ENCODE measurements at regions not wholly inside any gene's neighbourhood (a gene's known extent, or its start where the extent isn't known, plus 50 kb on each side); places are given as distances from the start of the nearest gene placed in this dataset.

DNA sequence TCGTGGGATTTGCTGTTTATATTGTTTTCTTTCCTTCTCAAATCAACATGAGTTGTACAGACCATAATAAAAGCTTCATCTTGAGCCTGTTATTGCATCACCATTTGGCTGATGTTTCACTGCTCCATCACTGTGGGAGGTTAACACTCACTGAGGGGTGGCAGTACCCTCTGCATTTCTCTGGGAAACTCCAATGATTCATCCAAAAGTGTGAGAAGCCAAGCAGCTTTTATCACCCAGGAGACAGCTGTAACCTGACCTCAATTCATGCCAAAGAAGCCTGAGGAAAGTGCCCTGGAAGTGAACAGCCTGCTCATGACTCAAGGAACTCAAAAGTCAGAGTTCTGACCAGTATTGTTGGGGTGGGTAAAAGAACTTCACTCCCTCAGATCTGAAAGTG lies 84.1 kb downstream of the GPR88 start:
- no peaks in the 10 kb centered on the region for H4K20me1 ChIP-seq (ENCODE audit: insufficient read depth, low read length)
- H3K27ac ChIP-seq (ENCODE audit: insufficient read depth, low read length): peak overlapping the region; percentile 93; the same call in 1 of the 2 replicates
- H4K91ac ChIP-seq (ENCODE audit: insufficient read depth, low read depth, low read length): peak overlapping the region; percentile 87
- peak overlapping the region; percentile 97 for H2BK5ac ChIP-seq (ENCODE audit: low read depth, low read length, poor library complexity, severe bottlenecking)
- H4K8ac ChIP-seq (ENCODE audit: low read depth in 2 of 2, low read length in 2 of 2): peak overlapping the region; percentile 42 to 82
- H2AK5ac ChIP-seq (ENCODE audit: low read depth, low read length): peak overlapping the region; percentile 58; the same call in 1 of the 2 replicates
- ChIA-PET CTCF (interaction anchor here (0.6 to 1.3 kb wide), 3 partner anchors 165 to 274 kb away, joined by 3 to 5 read pairs (median 4); no protein-coding TSS in a partner anchor), POLR2A (ENCODE audit: unreplicated experiment) (no interaction called here)
- peak overlapping the region; percentile 71 for H3K23ac ChIP-seq (ENCODE audit: low read depth, low read length)
- no peak overlapping the region for H3K9ac ChIP-seq (ENCODE audit: low read depth, low read length)
- peak overlapping the region; percentile 89 for H2BK120ac ChIP-seq (ENCODE audit: low read depth, low read length)
- peak; percentile 99 for DNase-seq
- no peak overlapping the region for H3K4me3 ChIP-seq (ENCODE audit: insufficient read depth, low read depth, low read length)
- H3K4ac ChIP-seq (ENCODE audit: low read depth, low read length): peak overlapping the region; percentile 82
- no peaks in the 10 kb centered on the region for H3K9me3 ChIP-seq (ENCODE audit: control insufficient read depth, insufficient read depth, low read length)
- no peak overlapping the region; the same call in 1 of the 2 replicates for H4K5ac ChIP-seq (ENCODE audit: low read depth, low read length)
- H3K18ac ChIP-seq (ENCODE audit: low read depth, low read length): peak overlapping the region; percentile 90; the same call in 1 of the 2 replicates
- H3K56ac ChIP-seq (ENCODE audit: extremely low read depth, insufficient read depth, low read length): peak overlapping the region; percentile 86; the same call in 1 of the 2 replicates
- in situ Hi-C loops (cut with MboI; ENCODE audit: low sequenced_read_pairs) (no loop called here), dilution Hi-C loops (cut with HindIII; ENCODE audit: low sequenced_read_pairs, unreplicated experiment) (no loop called here), intact Hi-C loops (cut with micrococcal nuclease) (loop anchor here (2.0 to 10.0 kb wide), 4 partner anchors 49 to 245 kb away; no protein-coding TSS in a partner anchor)
- H3K9me1 ChIP-seq (ENCODE audit: insufficient read depth, low read length): peaks cover 14% of the 10 kb centered on the region; the same call in 1 of the 2 replicates
- peaks cover 21% of the 10 kb centered on the region for H3K4me1 ChIP-seq (ENCODE audit: control insufficient read depth, insufficient read depth, low read length)
- H2BK20ac ChIP-seq (ENCODE audit: low read depth, low read length): peak overlapping the region; percentile 94
- peak overlapping the region; percentile 39 for H3K14ac ChIP-seq (replicated peaks; ENCODE audit: low read depth, low read length)
- peak overlapping the region; percentile 47; the same call in 2 of the 3 replicates for H2BK15ac ChIP-seq (ENCODE audit: low read depth, low read length)
- peak overlapping the region; percentile 12; the same call in 1 of the 2 replicates for H3K4me2 ChIP-seq (ENCODE audit: low read depth, low read length)
- H3K79me1 ChIP-seq (ENCODE audit: low read depth in 1 of 2, low read length in 2 of 2): no peaks in the 10 kb centered on the region
- ATAC-seq (ENCODE audit: low read depth): peak; percentile 73
- no CpG with 5 or more reads among the region's 1 CpG for WGBS, 2 experiments (ENCODE audit: extremely low coverage in 2 of 2, insufficient read length in 1 of 2)
- no peak overlapping the region for H2AFZ ChIP-seq (replicated peaks; ENCODE audit: low read length, poor library complexity)
- BruUV-seq (replicated peaks): no TSS peak
- TF ChIP-seq, protein P1, sequence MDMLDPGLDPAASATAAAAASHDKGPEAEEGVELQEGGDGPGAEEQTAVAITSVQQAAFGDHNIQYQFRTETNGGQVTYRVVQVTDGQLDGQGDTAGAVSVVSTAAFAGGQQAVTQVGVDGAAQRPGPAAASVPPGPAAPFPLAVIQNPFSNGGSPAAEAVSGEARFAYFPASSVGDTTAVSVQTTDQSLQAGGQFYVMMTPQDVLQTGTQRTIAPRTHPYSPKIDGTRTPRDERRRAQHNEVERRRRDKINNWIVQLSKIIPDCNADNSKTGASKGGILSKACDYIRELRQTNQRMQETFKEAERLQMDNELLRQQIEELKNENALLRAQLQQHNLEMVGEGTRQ (IDR thresholded peaks at IDR 0.05; ENCODE audit: low read depth, low read length): no peak
- TF ChIP-seq CEBPB (IDR thresholded peaks at IDR 0.05; ENCODE audit: low read depth, low read length): peak; percentile 100
- no peak for TF ChIP-seq CHD1 (IDR thresholded peaks at IDR 0.05; ENCODE audit: low read depth, low read length)
- TF ChIP-seq BHLHE40 (IDR thresholded peaks at IDR 0.05; ENCODE audit: low read depth, low read length): peak; percentile 86
- TF ChIP-seq FOS (IDR thresholded peaks at IDR 0.05; ENCODE audit: low read depth, low read length): peak; percentile 90
- peak; percentile 38; the same call in 1 of the 2 replicates for TF ChIP-seq MAZ (IDR thresholded peaks at IDR 0.05; ENCODE audit: borderline replicate concordance, low read depth, low read length)
- TF ChIP-seq NFE2L2 (IDR thresholded peaks at IDR 0.05; ENCODE audit: low read depth, low read length): peak; percentile 26; the same call in 1 of the 2 replicates
- TF ChIP-seq RAD21 (IDR thresholded peaks at IDR 0.05; ENCODE audit: low read length): peak; percentile 20
- peak; percentile 80 for TF ChIP-seq RCOR1 (IDR thresholded peaks at IDR 0.05; ENCODE audit: insufficient replicate concordance, low read length)
- H3K27me3 ChIP-seq (ENCODE audit: control insufficient read depth, insufficient read depth, low read length): no peaks in the 10 kb centered on the region
- no peak overlapping the region for H2AK9ac ChIP-seq (replicated peaks; ENCODE audit: low read depth, low read length, poor library complexity)
- no peaks in the 10 kb centered on the region for H3K36me3 ChIP-seq (ENCODE audit: control insufficient read depth, insufficient read depth, low read length)
